SK-N-SH (cell line): ENCODE measurements at regions not wholly inside any gene's neighbourhood (a gene's known extent, or its start where the extent isn't known, plus 50 kb on each side); places are given as distances from the start of the nearest gene placed in this dataset.

Experiments used
- CTCF ChIA-PET: fragments of 300-600, 350-600 bp; formaldehyde crosslinking; extraction: SDS; loops from one replicate; lab custom pipeline; 2021; lab: Yijun Ruan, JAX
- POLR2A ChIA-PET: fragments of 350-600 bp; sonication (Branson Sonifier 250); formaldehyde crosslinking; extraction: SDS; loops from one replicate; lab custom pipeline; 2020; ENCODE audit warnings: antibody characterized with exemption, inconsistent platforms; lab: Yijun Ruan, JAX
- DNase-seq: peaks from one replicate; pipeline ENCODE4 v3.0.0; 2012
- H2AFZ ChIP-seq: fragments of 200-600 bp; sonication (generic); 2 replicates; pipeline ENCODE4 v1.8.1; 2016; ENCODE audit warnings: antibody characterized with exemption, mild to moderate bottlenecking, low read depth
- H3F3A ChIP-seq: fragments of 200-600 bp; sonication (generic); replicated peaks from 2 replicates; pipeline ENCODE3; 2016; ENCODE audit warnings: antibody characterized with exemption, mild to moderate bottlenecking; ENCODE audit not compliant: insufficient read depth
- H3K27ac ChIP-seq, 2 experiments: fragments of 200-500 bp in 1 of 2; fragments of 200-600 bp in 1 of 2; sonication (Bioruptor generic) in 1 of 2; sonication (generic), shearing (Covaris generic) in 1 of 2; 2 replicates each; pipeline versions ENCODE4 v1.5.1 to v1.6.1; 2014 to 2016; ENCODE audit warnings: low read depth in 2 of 2, inconsistent platforms in 1 of 2, low read length in 1 of 2, mild to moderate bottlenecking in 1 of 2, mixed read lengths in 1 of 2
- H3K27me3 ChIP-seq: fragments of 200-600 bp; sonication (generic), shearing (Covaris generic); 2 replicates; pipeline ENCODE4 v1.6.1; 2016; ENCODE audit warnings: mixed run types; ENCODE audit not compliant: insufficient read depth
- H3K36me3 ChIP-seq, 2 experiments: fragments of 200-500 bp in 1 of 2; fragments of 200-600 bp in 1 of 2; sonication (Bioruptor generic) in 1 of 2; sonication (generic) in 1 of 2; replicated peaks in 1 of 2; 2 replicates each; pipeline versions ENCODE3 to v1.5.1; 2014 to 2016; ENCODE audit warnings: low read length in 1 of 2, mild to moderate bottlenecking in 1 of 2; ENCODE audit not compliant: insufficient read depth in 2 of 2, control insufficient read depth in 1 of 2
- H3K4me1 ChIP-seq, 2 experiments: fragments of 200-500 bp in 1 of 2; fragments of 200-600 bp in 1 of 2; sonication (Bioruptor generic) in 1 of 2; sonication (generic), shearing (Covaris generic) in 1 of 2; 2 replicates each; pipeline versions ENCODE4 v1.5.1 to v1.6.1; 2014 to 2016; ENCODE audit warnings: low read depth in 1 of 2, low read length in 1 of 2, mixed run types in 1 of 2; ENCODE audit not compliant: insufficient read depth in 2 of 2, control insufficient read depth in 1 of 2
- H3K4me2 ChIP-seq: fragments of 200-600 bp; sonication (generic), shearing (Covaris generic); 2 replicates; pipeline ENCODE4 v1.6.1; 2017; ENCODE audit warnings: mixed run types
- H3K4me3 ChIP-seq, 2 experiments: fragments of 200-500 bp in 1 of 2; fragments of 200-600 bp in 1 of 2; sonication (Bioruptor generic) in 1 of 2; sonication (generic), shearing (Covaris generic) in 1 of 2; 2 replicates each; pipeline versions ENCODE4 v1.5.1 to v1.8.1; 2014 to 2016; ENCODE audit warnings: low read depth in 2 of 2, inconsistent platforms in 1 of 2, low read length in 1 of 2, mild to moderate bottlenecking in 1 of 2, mixed read lengths in 1 of 2, moderate library complexity in 1 of 2
- H3K79me2 ChIP-seq: fragments of 200-600 bp; sonication (generic); 2 replicates; pipeline ENCODE4 v1.8.1; 2017; ENCODE audit warnings: mild to moderate bottlenecking; ENCODE audit not compliant: insufficient read depth
- H3K9ac ChIP-seq: fragments of 200-600 bp; sonication (generic); 2 replicates; pipeline ENCODE4 v1.6.1; 2017; ENCODE audit warnings: mixed run types
- H3K9me2 ChIP-seq: fragments of 200-600 bp; sonication (generic); 2 replicates; pipeline ENCODE4 v1.6.1; 2017; ENCODE audit warnings: mixed run types
- H3K9me3 ChIP-seq: fragments of 200-600 bp; sonication (generic); 2 replicates; pipeline ENCODE4 v1.6.1; 2017; ENCODE audit warnings: mixed run types, mild to moderate bottlenecking, moderate library complexity
- H4K20me1 ChIP-seq: fragments of 200-600 bp; sonication (generic); 2 replicates; pipeline ENCODE4 v1.6.1; 2017; ENCODE audit warnings: mild to moderate bottlenecking, mixed run types; ENCODE audit not compliant: insufficient read depth
- CHD2 ChIP-seq: fragments of 150-350 bp; IDR thresholded peaks from 2 replicates; pipeline ENCODE4 v1.6.1; 2018; ENCODE audit warnings: low read length; ENCODE audit not compliant: partially characterized antibody
- ELF1 ChIP-seq: IDR thresholded peaks from 2 replicates; pipeline ENCODE4 v1.4.0; 2012
- FOSL2 ChIP-seq: IDR thresholded peaks from 2 replicates; pipeline ENCODE4 v1.4.0; 2012; ENCODE audit warnings: low read depth, mild to moderate bottlenecking, moderate library complexity, borderline replicate concordance
- FOXJ3 ChIP-seq: sonication (generic); formaldehyde crosslinking; IDR thresholded peaks from 2 replicates; pipeline ENCODE4 v1.5.1; 2020; ENCODE audit warnings: mild to moderate bottlenecking, missing genetic modification reagents
- MXI1 ChIP-seq: IDR thresholded peaks from 2 replicates; pipeline ENCODE4 v1.6.1; 2012; ENCODE audit warnings: mild to moderate bottlenecking, low read depth, low read length, improper control_type of control experiment
- PBX3 ChIP-seq: IDR thresholded peaks from 2 replicates; pipeline ENCODE4; 2012
- RCOR1 ChIP-seq: fragments of 150-350 bp; IDR thresholded peaks from 2 replicates; pipeline ENCODE4 v1.6.1; 2017; ENCODE audit warnings: antibody characterized with exemption, low read length
- SIN3A ChIP-seq: IDR thresholded peaks from 2 replicates; pipeline ENCODE4 v1.6.1; 2012; ENCODE audit warnings: low read depth, mild to moderate bottlenecking, low read length, moderate library complexity, borderline replicate concordance
- SMC3 ChIP-seq: IDR thresholded peaks from 2 replicates; pipeline ENCODE4 v1.6.1; 2012; ENCODE audit warnings: low read depth, low read length, improper control_type of control experiment
- TCF12 ChIP-seq: IDR thresholded peaks from 2 replicates; pipeline ENCODE4 v1.4.0; 2012
- TEAD4 ChIP-seq: IDR thresholded peaks from 2 replicates; pipeline ENCODE4 v1.4.0; 2012; ENCODE audit warnings: mild to moderate bottlenecking, borderline replicate concordance; ENCODE audit not compliant: insufficient read depth
- USF1 ChIP-seq: IDR thresholded peaks from 2 replicates; pipeline ENCODE4 v1.4.0; 2012; ENCODE audit warnings: low read depth, borderline replicate concordance
- USF2 ChIP-seq: fragments of 150-350 bp; IDR thresholded peaks from 2 replicates; pipeline ENCODE4 v1.6.1; 2017; ENCODE audit warnings: antibody characterized with exemption, low read length, low read depth, borderline replicate concordance
- WGBS: methylation state at CpG from one replicate; pipeline ENCODE4 v1.1.6; 2017; ENCODE audit warnings: low lambda C conversion rate; 5-methylcytosine and 5-hydroxymethylcytosine counted together
- TF ChIP-seq, protein P1 (sequence below): IDR thresholded peaks from 2 replicates; pipeline ENCODE4 v1.4.0; 2012; ENCODE audit warnings: low read depth

DNA sequence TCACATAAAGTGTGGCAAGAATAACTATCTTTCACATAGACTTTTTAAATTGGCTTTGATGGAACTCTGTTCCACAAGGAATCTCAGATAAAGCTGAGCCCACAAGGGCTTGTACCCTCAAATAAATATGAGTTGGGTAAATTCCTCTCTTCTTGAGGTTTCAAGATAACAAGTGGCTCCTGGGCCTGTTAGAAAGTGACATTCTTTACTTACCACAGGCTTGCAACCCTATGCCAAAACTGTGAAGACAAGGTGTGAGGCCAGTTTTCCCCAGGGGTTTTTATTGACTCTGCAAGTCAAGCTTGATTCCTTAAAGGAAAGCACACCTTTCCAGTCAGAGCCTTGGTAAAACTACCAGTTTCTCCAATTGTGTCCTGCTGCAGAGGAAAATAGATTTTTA, 664.8 kb upstream of the GJE1 start:
- H2AFZ ChIP-seq, result no peak overlapping the region
- H3K27ac ChIP-seq, result no peak overlapping the region
- H3K9ac ChIP-seq, result no peak overlapping the region
- H4K20me1 ChIP-seq, result no peaks in the 10 kb centered on the region
- H3K9me3 ChIP-seq, result no peaks in the 10 kb centered on the region
- ChIA-PET POLR2A (no interaction called here), CTCF (no interaction called here)
- H3K4me1 ChIP-seq, result no peaks in the 10 kb centered on the region; a peak in 1 of 4 replicates
- no peak overlapping the region for H3K4me2 ChIP-seq
- no peaks in the 10 kb centered on the region for H3K79me2 ChIP-seq
- peaks cover 0 to 6% of the 10 kb centered on the region in 2 experiments for H3K36me3 ChIP-seq
- no peak overlapping the region for H3K4me3 ChIP-seq
- H3K9me2 ChIP-seq, result no peaks in the 10 kb centered on the region
- TF ChIP-seq SIN3A, result no peak
- no peak for TF ChIP-seq TEAD4
- TF ChIP-seq FOSL2, result no peak
- TF ChIP-seq RCOR1, result no peak
- no peaks in the 10 kb centered on the region for H3K27me3 ChIP-seq
- H3F3A ChIP-seq, result peaks cover 13% of the 10 kb centered on the region
- DNase-seq, result no peak

GRCh38 chr6:141467041-141467440, 665.7 kb upstream of the GJE1 start:
- no peak overlapping the region for H2AFZ ChIP-seq
- WGBS, result 0% methylated on average over 1 of the region's 1 CpG
- H4K20me1 ChIP-seq, result no peaks in the 10 kb centered on the region
- no peak for DNase-seq
- POLR2A ChIA-PET, result no interaction called here
- CTCF ChIA-PET, result no interaction called here
- no peaks in the 10 kb centered on the region for H3K79me2 ChIP-seq
- no peak overlapping the region for H3K4me2 ChIP-seq
- peaks cover 0 to 6% of the 10 kb centered on the region in 2 experiments for H3K36me3 ChIP-seq
- H3K9ac ChIP-seq, result no peak overlapping the region
- H3K4me1 ChIP-seq, result no peaks in the 10 kb centered on the region; a peak in 1 of 4 replicates
- H3K9me2 ChIP-seq, result no peaks in the 10 kb centered on the region
- H3K27ac ChIP-seq, result no peak overlapping the region
- no peaks in the 10 kb centered on the region; the same call in 1 of the 2 replicates for H3K9me3 ChIP-seq
- TF ChIP-seq CHD2, result no peak
- no peak for TF ChIP-seq ELF1
- TF ChIP-seq PBX3, result no peak
- no peak for TF ChIP-seq USF1
- no peak for TF ChIP-seq FOXJ3 (CRISPR knock-in tag)
- TF ChIP-seq SMC3, result no peak
- no peak for TF ChIP-seq USF2
- TF ChIP-seq, protein P1, sequence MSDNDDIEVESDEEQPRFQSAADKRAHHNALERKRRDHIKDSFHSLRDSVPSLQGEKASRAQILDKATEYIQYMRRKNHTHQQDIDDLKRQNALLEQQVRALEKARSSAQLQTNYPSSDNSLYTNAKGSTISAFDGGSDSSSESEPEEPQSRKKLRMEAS, result no peak
- no peak for TF ChIP-seq MXI1
- no peak for TF ChIP-seq TCF12
- no peaks in the 10 kb centered on the region for H3K27me3 ChIP-seq
- H3K4me3 ChIP-seq, result no peak overlapping the region
- H3F3A ChIP-seq, result peaks cover 16% of the 10 kb centered on the region
